HG03045 (cell line): ENCODE measurements at regions not wholly inside any gene's neighbourhood (a gene's known extent, or its start where the extent isn't known, plus 50 kb on each side); places are given as distances from the start of the nearest gene placed in this dataset.

Experiments
- ATAC-seq: cut with Tn5 transposase; IDR thresholded peaks from one replicate; pipeline ENCODE4 v1.9.1; 2021; ENCODE audit warnings: mild to moderate bottlenecking, moderate library complexity; ENCODE audit not compliant: unreplicated experiment

DNA sequence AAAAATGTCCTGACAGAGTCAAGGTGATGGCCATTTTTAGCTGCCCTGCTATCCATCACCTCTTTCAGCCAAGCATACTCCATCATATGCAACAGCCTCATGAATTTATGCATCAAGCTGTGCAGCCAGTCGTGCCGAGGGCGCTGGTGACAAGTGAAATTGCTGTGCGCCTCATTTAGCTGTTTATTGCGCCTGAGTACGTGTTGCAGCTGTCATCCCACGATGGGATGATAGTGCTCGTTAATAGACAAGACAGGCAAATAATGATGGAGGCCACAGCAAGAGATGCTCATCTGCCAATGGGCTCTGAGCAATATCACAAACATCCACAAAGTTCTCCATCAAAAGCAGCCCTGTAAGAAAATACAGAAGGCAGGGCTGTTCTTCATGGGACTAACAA is 562.3 kb upstream of the POU3F2 start:
- ATAC-seq: no peak

DNA sequence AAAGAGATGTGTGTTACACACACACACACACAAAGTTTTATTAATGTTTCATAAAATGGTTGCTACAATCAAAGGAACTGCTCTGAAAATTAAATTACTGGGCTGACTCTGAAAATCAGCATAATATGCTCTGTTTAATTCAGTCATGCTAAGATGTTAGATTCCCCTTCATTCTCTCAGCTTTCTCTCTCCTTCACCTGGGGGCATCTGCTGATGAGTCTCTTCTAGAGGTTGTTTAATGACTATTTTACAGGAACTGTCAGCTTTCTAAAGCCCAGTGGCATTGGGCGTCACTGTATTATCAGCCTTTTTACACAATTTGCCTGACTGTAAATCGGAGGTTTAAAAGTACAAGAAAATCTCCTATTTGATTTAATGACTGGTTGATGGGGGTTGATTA is 559.7 kb upstream of the POU3F2 start:
- no peak for ATAC-seq

DNA sequence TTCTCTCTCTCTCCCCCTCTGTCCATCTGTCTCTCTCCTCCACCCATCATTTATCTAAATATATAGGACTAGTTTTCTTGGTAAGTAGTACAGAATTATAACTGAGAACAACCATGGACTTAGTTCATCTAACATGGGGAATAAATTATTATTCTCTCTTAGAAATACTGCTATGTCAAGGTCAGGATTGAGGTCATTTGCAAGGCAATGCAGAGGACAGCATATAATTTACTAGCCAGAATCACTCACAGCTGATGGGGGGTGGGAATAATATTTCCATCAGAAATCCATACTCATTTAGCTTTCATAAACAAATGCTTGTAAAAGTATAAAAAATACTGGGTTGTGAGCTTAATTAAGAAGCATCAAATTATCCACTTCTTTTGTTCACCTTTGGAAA is 553.9 kb upstream of the POU3F2 start:
- no peak for ATAC-seq

- ATAC-seq: no peak
Observed at GRCh38 chr6:98286620-98287019, 547.8 kb upstream of the POU3F2 start.

GRCh38 chr6:98287876-98288275 is 546.5 kb upstream of the POU3F2 start:
- no peak for ATAC-seq

DNA sequence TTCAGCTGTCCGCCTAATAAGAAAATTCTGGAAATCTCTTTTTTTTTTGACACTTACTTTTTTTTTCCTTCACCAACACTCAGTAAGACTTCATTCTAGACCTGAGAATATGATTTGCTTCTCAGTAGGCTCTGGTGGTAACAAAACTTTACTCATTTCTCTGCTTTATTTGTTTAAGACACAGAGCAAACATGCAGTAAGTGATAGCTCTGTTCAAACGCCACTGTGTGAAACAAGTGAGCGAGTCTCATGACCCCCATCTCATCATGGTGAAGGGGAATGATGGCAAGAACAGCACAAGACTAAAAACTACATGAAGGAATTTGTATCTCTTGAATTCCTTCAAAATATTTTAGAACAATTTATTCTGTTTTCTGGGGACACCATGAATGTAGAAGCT is 541.6 kb upstream of the POU3F2 start:
- ATAC-seq: no peak

- ATAC-seq: no peak
Observed at GRCh38 chr6:98295515-98296175, 538.7 kb upstream of the POU3F2 start.

GRCh38 chr6:98308564-98308963 is 525.8 kb upstream of the POU3F2 start:
- ATAC-seq: no peak

- ATAC-seq: no peak
Observed at GRCh38 chr6:98310443-98310842, 523.9 kb upstream of the POU3F2 start.

DNA sequence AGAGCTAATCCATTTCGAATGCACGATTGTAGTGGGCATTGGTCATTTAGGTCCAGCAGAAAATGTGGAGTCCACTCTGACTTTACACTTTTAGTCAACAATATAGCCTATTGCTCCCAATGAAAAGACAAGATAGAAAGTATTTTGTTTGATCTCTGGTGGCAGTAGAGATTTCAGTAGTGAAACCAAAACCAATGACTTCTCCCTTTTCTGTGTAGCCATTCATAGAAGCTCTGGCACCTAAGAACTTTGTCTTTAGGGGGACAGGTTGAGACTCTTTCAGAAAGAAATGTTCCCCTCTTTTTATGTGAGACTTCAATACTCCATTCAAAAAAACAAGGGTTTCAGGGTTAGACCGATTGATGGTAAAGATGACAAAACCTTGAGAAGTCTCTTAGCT is 510.8 kb upstream of the POU3F2 start:
- ATAC-seq: peak; percentile 72

- no peak for ATAC-seq
Observed at GRCh38 chr6:98324446-98324845, 509.9 kb upstream of the POU3F2 start.

DNA sequence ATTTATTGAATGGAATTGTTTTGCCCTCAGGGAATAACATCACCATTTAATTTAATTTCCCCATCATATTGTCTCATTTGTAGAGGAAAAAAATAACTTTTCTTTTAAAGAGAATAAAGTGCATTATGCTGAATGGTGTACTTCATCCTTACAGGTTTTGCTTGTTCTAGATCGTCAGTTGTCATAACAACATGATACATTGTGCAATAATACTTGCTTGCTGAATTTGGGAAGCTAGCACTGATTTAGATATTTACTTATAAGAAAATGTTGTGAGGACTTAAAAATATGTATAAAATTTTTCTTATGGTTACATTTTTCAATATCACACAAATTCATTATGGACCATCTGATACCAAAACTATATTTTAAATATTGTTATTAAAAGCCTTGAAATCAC is 509.0 kb upstream of the POU3F2 start:
- no peak for ATAC-seq

- no peak for ATAC-seq
Observed at GRCh38 chr6:98333273-98333672, 501.1 kb upstream of the POU3F2 start.

DNA sequence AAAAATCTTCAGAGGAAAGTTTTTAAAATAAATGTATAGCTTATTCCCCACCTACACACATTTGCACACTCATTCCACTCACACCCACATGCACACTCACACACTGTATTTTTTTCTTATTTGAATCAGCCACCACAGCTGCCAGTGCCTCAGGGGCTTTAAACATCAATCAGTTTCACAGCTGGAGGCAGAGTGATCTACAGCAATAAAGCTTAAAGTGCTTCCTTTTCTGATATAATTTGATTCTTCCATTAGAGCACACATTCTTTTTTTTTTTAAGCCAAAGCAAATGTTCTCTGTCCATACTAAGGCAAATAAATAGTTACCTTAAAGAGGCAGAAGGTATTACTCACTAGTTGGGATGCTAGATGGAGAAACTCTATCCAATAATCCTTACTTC is 498.8 kb upstream of the POU3F2 start:
- ATAC-seq: no peak

DNA sequence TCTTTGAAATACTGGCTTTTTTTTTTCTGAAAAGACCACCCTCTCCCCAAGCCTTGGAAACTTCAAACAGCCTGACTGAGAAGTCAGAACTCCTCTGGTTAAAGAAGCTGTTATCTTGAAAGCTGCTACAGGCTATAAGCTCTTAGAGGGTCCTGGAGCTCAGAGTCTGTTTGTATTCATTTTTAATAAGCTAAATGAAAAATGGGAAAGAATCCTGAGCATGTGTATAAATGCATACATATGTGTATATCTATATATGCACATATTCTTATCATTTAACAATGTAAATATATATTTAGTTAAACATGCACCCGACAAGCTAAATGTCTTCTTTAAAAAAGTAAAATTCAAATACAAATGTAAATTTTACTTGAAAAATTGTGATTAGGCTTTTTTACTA is 494.9 kb upstream of the POU3F2 start:
- ATAC-seq: no peak

- ATAC-seq: no peak
Observed at GRCh38 chr6:98343004-98343403, 491.4 kb upstream of the POU3F2 start.

GRCh38 chr6:98343797-98344196 is 490.6 kb upstream of the POU3F2 start:
- ATAC-seq: no peak

DNA sequence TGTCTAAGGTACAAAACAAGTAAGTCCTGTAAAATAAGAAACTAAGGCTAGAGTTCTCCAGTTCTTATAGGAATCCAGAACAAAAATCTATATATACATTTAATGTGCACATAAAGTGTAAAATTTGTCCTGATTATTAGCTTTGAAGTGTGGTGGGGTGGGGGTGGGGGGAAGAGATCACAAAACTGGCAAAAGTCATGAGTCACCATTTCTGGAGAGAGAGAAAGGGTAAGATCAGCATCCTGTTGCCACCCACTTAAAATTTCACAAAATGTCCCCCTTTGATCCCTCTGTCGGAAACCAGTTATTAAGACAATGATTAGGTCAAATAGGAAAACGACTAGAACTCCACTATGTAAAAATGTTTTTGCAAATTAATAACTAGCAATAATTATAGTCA is 482.0 kb upstream of the POU3F2 start:
- ATAC-seq: no peak

DNA sequence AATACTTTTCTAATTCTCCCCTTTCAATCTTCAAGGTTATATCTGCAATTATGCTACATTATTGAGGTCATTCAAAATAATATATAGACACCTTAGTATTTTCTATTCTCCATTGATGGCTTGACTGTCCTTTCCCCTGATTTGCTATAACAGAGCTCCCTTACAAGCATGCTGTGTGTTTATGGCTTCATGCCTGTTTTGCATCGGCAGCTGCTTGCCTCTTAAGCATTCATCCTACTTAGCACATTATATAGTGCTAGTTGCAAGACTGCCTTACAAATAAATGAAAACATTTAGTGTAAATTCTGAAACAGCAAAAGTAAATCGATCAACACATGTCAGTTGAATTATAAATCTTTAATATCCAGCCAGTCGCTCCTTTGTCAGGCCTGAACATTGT is 476.2 kb upstream of the POU3F2 start:
- no peak for ATAC-seq

- ATAC-seq: no peak
Observed at GRCh38 chr6:98366371-98366770, 468.0 kb upstream of the POU3F2 start.

DNA sequence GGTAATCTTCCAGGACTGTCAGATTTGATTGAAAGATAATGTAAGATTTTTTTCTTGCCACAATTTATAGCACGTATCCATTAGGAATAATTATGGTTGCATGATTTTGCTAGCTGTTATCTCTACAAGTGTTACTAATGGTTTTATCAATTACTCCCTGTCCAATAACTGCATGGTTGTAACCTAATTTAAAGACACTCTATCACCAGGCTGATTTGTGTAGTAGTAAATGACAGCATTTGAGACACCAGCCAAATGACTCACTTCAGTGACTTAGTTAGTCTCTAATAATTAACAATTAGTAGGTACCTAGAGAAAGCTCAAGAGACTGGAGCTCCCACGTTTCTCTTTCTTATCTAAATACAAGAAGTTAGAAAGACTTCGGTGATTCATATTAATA is 453.8 kb upstream of the POU3F2 start:
- no peak for ATAC-seq

GRCh38 chr6:98382246-98382645 is 452.1 kb upstream of the POU3F2 start:
- no peak for ATAC-seq

DNA sequence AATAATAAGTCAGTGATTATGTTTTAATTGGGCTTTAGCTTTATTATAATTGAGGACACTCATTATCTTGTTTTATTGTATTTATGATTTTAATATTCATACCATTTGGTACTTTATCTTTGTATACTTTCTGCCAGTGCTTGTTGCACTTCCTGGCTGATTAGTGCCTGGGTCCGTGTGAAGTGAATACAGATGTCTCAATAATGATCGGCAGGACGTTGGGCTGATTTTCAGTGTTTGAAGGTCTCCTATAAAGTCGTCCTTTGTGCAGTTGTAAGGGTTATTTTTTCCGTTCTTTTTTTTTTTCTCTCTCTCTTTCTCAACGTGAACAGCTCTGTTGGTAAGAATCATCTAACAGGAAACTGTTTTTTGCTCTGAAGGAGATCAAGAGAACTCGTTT is 450.0 kb upstream of the POU3F2 start:
- ATAC-seq: no peak
